Activated T-helper 2 cell treated with anti-CD3 and anti-CD28 coated beads, Interferon-gamma antibody, Interleukin-2, Interleukin-4, amounts not matched to agents 10 μg/mL and 5 μg/mL and 100 μg/mL, durations not matched to agents 14 hours and 24 hours and 36 hours (primary cell): ENCODE measurements at regions not wholly inside any gene's neighbourhood (a gene's known extent, or its start where the extent isn't known, plus 50 kb on each side); places are given as distances from the start of the nearest gene placed in this dataset.
"Not testable (repeated sequence)": the region's sequence is repeated elsewhere in the genome, so short reads cannot be mapped to it uniquely, and the experiment has no call there.

ENCODE experiments used
- DNase-seq: peaks from one replicate; pipeline ENCODE4 v3.0.0; 2021; ENCODE audit warnings: low spot score
- H3K27ac Mint-ChIP-seq: one replicate; pipeline ENCODE4 v1.8.0; 2021; ENCODE audit warnings: mixed read lengths
- H3K27me3 Mint-ChIP-seq: one replicate; pipeline ENCODE4 v1.8.0; 2021; ENCODE audit warnings: low read depth, mixed read lengths
- H3K36me3 Mint-ChIP-seq: one replicate; pipeline ENCODE4 v1.8.0; 2021; ENCODE audit warnings: low read depth, mixed read lengths
- H3K4me1 Mint-ChIP-seq: one replicate; pipeline ENCODE4 v1.8.0; 2021; ENCODE audit warnings: low read depth, mixed read lengths
- H3K4me3 Mint-ChIP-seq: one replicate; pipeline ENCODE4 v1.8.0; 2021; ENCODE audit warnings: low read depth, mild to moderate bottlenecking, moderate library complexity, mixed read lengths
- H3K9me3 Mint-ChIP-seq: one replicate; pipeline ENCODE4 v1.8.0; 2021; ENCODE audit warnings: mixed read lengths
- intact Hi-C: fragments of 100-400 bp; cut with micrococcal nuclease; formaldehyde crosslinking; loops from one replicate; pipeline ENCODE4 v1.15.1; 2023

- Mint-ChIP-seq H3K9me3 (no peaks in the 10 kb centered on the region), H3K27ac (no peak overlapping the region), H3K4me3 (no peak overlapping the region), H3K27me3 (no peaks in the 10 kb centered on the region), H3K36me3 (no peaks in the 10 kb centered on the region), H3K4me1 (no peaks in the 10 kb centered on the region)
- intact Hi-C loops, result no loop called here
- DNase-seq, result no peak
Measured at GRCh38 chr22:49010070-49010863, 817.4 kb downstream of the BRD1 start.

GRCh38 chr22:49009359-49010063 is 818.2 kb downstream of the BRD1 start:
- no peaks in the 10 kb centered on the region for H3K27me3 Mint-ChIP-seq
- DNase-seq, result no peak
- H3K36me3 Mint-ChIP-seq, result no peaks in the 10 kb centered on the region
- no peak overlapping the region for H3K4me3 Mint-ChIP-seq
- no peaks in the 10 kb centered on the region for H3K9me3 Mint-ChIP-seq
- no peaks in the 10 kb centered on the region for H3K4me1 Mint-ChIP-seq
- intact Hi-C loops, result no loop called here
- no peak overlapping the region for H3K27ac Mint-ChIP-seq

GRCh38 chr22:49008682-49009235 is 818.9 kb downstream of the BRD1 start:
- Mint-ChIP-seq H3K36me3 (no peaks in the 10 kb centered on the region), H3K27ac (no peak overlapping the region), H3K27me3 (no peaks in the 10 kb centered on the region), H3K9me3 (no peaks in the 10 kb centered on the region), H3K4me1 (no peaks in the 10 kb centered on the region), H3K4me3 (no peak overlapping the region)
- intact Hi-C loops, result no loop called here
- no peak for DNase-seq

- no peaks in the 10 kb centered on the region for H3K9me3 Mint-ChIP-seq
- no peaks in the 10 kb centered on the region for H3K27me3 Mint-ChIP-seq
- H3K4me3 Mint-ChIP-seq, result no peak overlapping the region
- no peak for DNase-seq
- no peaks in the 10 kb centered on the region for H3K36me3 Mint-ChIP-seq
- no peaks in the 10 kb centered on the region for H3K4me1 Mint-ChIP-seq
- intact Hi-C loops, result no loop called here
- H3K27ac Mint-ChIP-seq, result no peak overlapping the region
Measured at GRCh38 chr22:49007013-49007653, 820.5 kb downstream of the BRD1 start.

GRCh38 chr22:49006207-49007012 is 821.3 kb downstream of the BRD1 start:
- Mint-ChIP-seq H3K4me3 (no peak overlapping the region), H3K4me1 (no peaks in the 10 kb centered on the region), H3K9me3 (peaks cover 5% of the 10 kb centered on the region), H3K36me3 (no peaks in the 10 kb centered on the region), H3K27me3 (no peaks in the 10 kb centered on the region), H3K27ac (no peak overlapping the region)
- intact Hi-C loops, result no loop called here
- no peak for DNase-seq

GRCh38 chr22:49005557-49005956 is 822.1 kb downstream of the BRD1 start:
- intact Hi-C loops, result no loop called here

GRCh38 chr22:49004484-49005399 is 822.9 kb downstream of the BRD1 start:
- DNase-seq, result no peak

More at GRCh38 chr22:49005557-49005956, 822.1 kb downstream of the BRD1 start:
- Mint-ChIP-seq H3K36me3 (no peaks in the 10 kb centered on the region), H3K4me1 (no peaks in the 10 kb centered on the region), H3K4me3 (no peak overlapping the region), H3K27ac (no peak overlapping the region), H3K27me3 (no peaks in the 10 kb centered on the region), H3K9me3 (peaks cover 10% of the 10 kb centered on the region)
- no peak for DNase-seq

GRCh38 chr22:48997605-48998004 is 830.1 kb downstream of the BRD1 start:
- intact Hi-C loops, DNase-seq, H3K4me3 Mint-ChIP-seq, H3K9me3 Mint-ChIP-seq, H3K27me3 Mint-ChIP-seq, H3K27ac Mint-ChIP-seq, H3K4me1 Mint-ChIP-seq, H3K36me3 Mint-ChIP-seq: not testable (repeated sequence)

More at GRCh38 chr22:49004484-49005399, 822.9 kb downstream of the BRD1 start:
- Mint-ChIP-seq H3K27ac (no peak overlapping the region), H3K36me3 (no peaks in the 10 kb centered on the region), H3K4me3 (no peak overlapping the region), H3K9me3 (peaks cover 10% of the 10 kb centered on the region), H3K4me1 (no peaks in the 10 kb centered on the region), H3K27me3 (no peaks in the 10 kb centered on the region)
- intact Hi-C loops, result no loop called here

- H3K4me1 Mint-ChIP-seq, result no peaks in the 10 kb centered on the region
- peaks cover 9% of the 10 kb centered on the region for H3K9me3 Mint-ChIP-seq
- intact Hi-C loops, result no loop called here
- no peaks in the 10 kb centered on the region for H3K36me3 Mint-ChIP-seq
- no peak overlapping the region for H3K27ac Mint-ChIP-seq
- DNase-seq, result no peak
- H3K4me3 Mint-ChIP-seq, result no peak overlapping the region
- no peaks in the 10 kb centered on the region for H3K27me3 Mint-ChIP-seq
Measured at GRCh38 chr22:48993655-48994054, 834.0 kb downstream of the BRD1 start.

GRCh38 chr22:48984639-48985038 is 843.0 kb downstream of the BRD1 start:
- DNase-seq, result no peak
- H3K27ac Mint-ChIP-seq, result no peak overlapping the region
- H3K36me3 Mint-ChIP-seq, result no peaks in the 10 kb centered on the region
- H3K4me1 Mint-ChIP-seq, result no peaks in the 10 kb centered on the region
- H3K4me3 Mint-ChIP-seq, result no peak overlapping the region
- H3K27me3 Mint-ChIP-seq, result no peaks in the 10 kb centered on the region
- peaks cover 6% of the 10 kb centered on the region for H3K9me3 Mint-ChIP-seq
- intact Hi-C loops, result no loop called here

- Mint-ChIP-seq H3K9me3 (peaks cover 6% of the 10 kb centered on the region), H3K27me3 (no peaks in the 10 kb centered on the region), H3K4me1 (no peaks in the 10 kb centered on the region), H3K4me3 (no peak overlapping the region), H3K36me3 (no peaks in the 10 kb centered on the region), H3K27ac (no peak overlapping the region)
- intact Hi-C loops, result no loop called here
- no peak for DNase-seq
Measured at GRCh38 chr22:48982321-48982905, 845.3 kb downstream of the BRD1 start.
